Transverse colon (tissue), 4 donors: ENCODE measurements at regions not wholly inside any gene's neighbourhood (a gene's known extent, or its start where the extent isn't known, plus 50 kb on each side); places are given as distances from the start of the nearest gene placed in this dataset.

Source experiments
- DNase-seq: peaks from one replicate; pipeline ENCODE4 v3.0.0-alpha.2; 2019
- H3K27ac ChIP-seq, 4 donors: fragments of 200-600 bp; sonication (generic); 2 replicates each; pipeline ENCODE4 v1.5.1; 2016 to 2018; ENCODE audit warnings: inconsistent platforms in 4 of 4
- H3K27me3 ChIP-seq: fragments of 200-600 bp; sonication (generic); 2 replicates; pipeline ENCODE4 v1.5.1; 2017; ENCODE audit warnings: inconsistent platforms
- H3K36me3 ChIP-seq, 4 donors: fragments of 200-600 bp; sonication (generic); 2 replicates each; pipeline ENCODE4 v1.5.1; 2017 to 2019; ENCODE audit warnings: inconsistent platforms in 4 of 4
- H3K4me1 ChIP-seq, 4 donors: fragments of 200-600 bp; sonication (generic); 2 replicates each; pipeline ENCODE4 v1.5.1; 2017 to 2020; ENCODE audit warnings: inconsistent platforms in 4 of 4
- H3K4me3 ChIP-seq, 4 donors: fragments of 200-600 bp; sonication (generic); 1 replicate in 1 of 4; 2 replicates in 3 of 4; pipeline versions ENCODE4 v1.5.1 to v1.6.1; 2017 to 2019; ENCODE audit warnings: inconsistent platforms in 4 of 4
- H3K9me3 ChIP-seq, 2 donors: fragments of 200-600 bp; sonication (generic); 2 replicates each; pipeline ENCODE4 v1.5.1; 2017 to 2019; ENCODE audit warnings: inconsistent platforms in 2 of 2
- EP300 ChIP-seq: sonication (generic); formaldehyde crosslinking; IDR thresholded peaks from one replicate; pipeline ENCODE4 v1.6.1; 2017; ENCODE audit warnings: antibody characterized with exemption, low read depth
- POLR2A ChIP-seq: fragments of 450-650 bp; IDR thresholded peaks from one replicate; pipeline ENCODE4 v1.6.1; 2016; ENCODE audit warnings: antibody characterized with exemption, mild to moderate bottlenecking, moderate library complexity
- POLR2AphosphoS5 ChIP-seq, 3 donors: sonication (generic); formaldehyde crosslinking; IDR thresholded peaks; one replicate each; pipeline ENCODE4 v1.6.1; 2016; ENCODE audit warnings: antibody characterized with exemption in 3 of 3
- WGBS, 2 donors: methylation state at CpG; one replicate each; pipeline ENCODE4 v1.1.5; 2018; ENCODE audit warnings: low coverage in 1 of 2; 5-methylcytosine and 5-hydroxymethylcytosine counted together
- in situ Hi-C, 4 donors: fragments of 200-750 bp; cut with MboI; loops; one replicate each; pipeline versions ENCODE4 v1.15.0 to v1.15.1; 2017; ENCODE audit warnings: low sequenced_read_pairs in 3 of 4, low pct_ligation_motif_present in 1 of 4, low pct_unique_long_range_greater_than_20kb in 1 of 4
- intact Hi-C: fragments of 100-400 bp; cut with DNase I; formaldehyde crosslinking; loops from one replicate; pipeline ENCODE4 v1.15.1; 2023; ENCODE audit warnings: low total_unique reads
- TF ChIP-seq, protein P1 (sequence below), 5 experiments: fragments of 200-600 bp in 3 of 5; fragments of 450-650 bp in 2 of 5; sonication (generic) in 3 of 5; IDR thresholded peaks; 1 replicate in 2 of 5; 2 replicates in 3 of 5; pipeline ENCODE4 v1.5.1; 2016 to 2017; ENCODE audit warnings: antibody characterized with exemption in 5 of 5, inconsistent platforms in 3 of 5, mild to moderate bottlenecking in 2 of 5, moderate library complexity in 1 of 5

DNA sequence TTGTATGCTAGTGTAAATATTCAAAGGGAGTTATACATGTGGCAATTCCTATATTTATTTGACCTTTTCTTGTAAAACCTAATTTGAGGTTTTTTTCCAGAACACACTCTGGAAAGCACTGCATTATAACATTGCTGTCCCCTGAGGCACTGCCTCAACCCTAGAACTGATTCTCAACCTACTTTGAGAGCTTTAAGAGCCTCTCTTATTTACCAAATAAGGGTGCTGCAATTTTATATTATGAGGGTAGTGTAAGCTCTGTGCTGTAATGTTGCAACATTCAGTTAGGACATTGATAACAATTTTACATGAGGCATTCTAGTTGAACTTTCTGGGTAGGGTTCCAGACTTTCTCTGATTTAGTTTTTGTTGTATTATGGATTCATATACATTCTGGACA lies 302.2 kb upstream of the DEPDC1 start:
- no peaks in the 10 kb centered on the region for H3K27me3 ChIP-seq
- H3K27ac ChIP-seq = no peak overlapping the region
- DNase-seq = no peak
- TF ChIP-seq POLR2AphosphoS5 (IDR thresholded peaks at IDR 0.05) = no peak
- no peak for TF ChIP-seq POLR2A
- TF ChIP-seq, protein P1, sequence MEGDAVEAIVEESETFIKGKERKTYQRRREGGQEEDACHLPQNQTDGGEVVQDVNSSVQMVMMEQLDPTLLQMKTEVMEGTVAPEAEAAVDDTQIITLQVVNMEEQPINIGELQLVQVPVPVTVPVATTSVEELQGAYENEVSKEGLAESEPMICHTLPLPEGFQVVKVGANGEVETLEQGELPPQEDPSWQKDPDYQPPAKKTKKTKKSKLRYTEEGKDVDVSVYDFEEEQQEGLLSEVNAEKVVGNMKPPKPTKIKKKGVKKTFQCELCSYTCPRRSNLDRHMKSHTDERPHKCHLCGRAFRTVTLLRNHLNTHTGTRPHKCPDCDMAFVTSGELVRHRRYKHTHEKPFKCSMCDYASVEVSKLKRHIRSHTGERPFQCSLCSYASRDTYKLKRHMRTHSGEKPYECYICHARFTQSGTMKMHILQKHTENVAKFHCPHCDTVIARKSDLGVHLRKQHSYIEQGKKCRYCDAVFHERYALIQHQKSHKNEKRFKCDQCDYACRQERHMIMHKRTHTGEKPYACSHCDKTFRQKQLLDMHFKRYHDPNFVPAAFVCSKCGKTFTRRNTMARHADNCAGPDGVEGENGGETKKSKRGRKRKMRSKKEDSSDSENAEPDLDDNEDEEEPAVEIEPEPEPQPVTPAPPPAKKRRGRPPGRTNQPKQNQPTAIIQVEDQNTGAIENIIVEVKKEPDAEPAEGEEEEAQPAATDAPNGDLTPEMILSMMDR (IDR thresholded peaks at IDR 0.05) = no peak
- TF ChIP-seq EP300 = no peak
- no peaks in the 10 kb centered on the region for H3K9me3 ChIP-seq
- H3K36me3 ChIP-seq = no peaks in the 10 kb centered on the region
- H3K4me3 ChIP-seq = no peak overlapping the region
- intact Hi-C loops = no loop called here
- no peaks in the 10 kb centered on the region for H3K4me1 ChIP-seq
- in situ Hi-C loops = no loop called here

DNA sequence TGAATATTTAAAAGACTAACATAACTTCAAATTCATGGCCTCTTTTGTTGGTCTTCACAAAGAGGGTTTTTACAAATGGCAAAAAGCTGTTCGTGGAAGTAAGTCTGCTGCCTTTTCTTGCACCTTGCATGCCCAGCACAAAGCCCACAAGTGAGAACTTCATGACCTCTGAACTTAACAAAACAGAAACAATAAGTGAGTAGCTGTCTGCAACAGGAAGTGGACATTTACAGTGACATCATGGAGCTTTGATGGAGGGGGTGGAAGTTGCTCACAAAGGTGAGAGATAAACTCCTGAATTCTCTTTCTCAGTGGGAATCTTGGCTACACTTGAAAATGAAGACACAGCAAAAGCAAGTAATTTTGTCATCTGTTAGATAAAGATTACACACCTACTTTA lies 303.3 kb upstream of the DEPDC1 start:
- Histone ChIP-seq H3K27me3 (no peaks in the 10 kb centered on the region), H3K9me3 (no peaks in the 10 kb centered on the region), H3K36me3 (no peaks in the 10 kb centered on the region), H3K4me1 (no peaks in the 10 kb centered on the region), H3K27ac (no peak overlapping the region), H3K4me3 (no peak overlapping the region)
- WGBS, 2 donors = 48 to 54% methylated on average over 1 of the region's 1 CpG
- intact Hi-C loops (no loop called here), in situ Hi-C loops (no loop called here)
- no peak for TF ChIP-seq POLR2AphosphoS5 (IDR thresholded peaks at IDR 0.05)
- TF ChIP-seq, protein P1 (IDR thresholded peaks at IDR 0.05) = no peak
- TF ChIP-seq EP300 = no peak
- no peak for DNase-seq

DNA sequence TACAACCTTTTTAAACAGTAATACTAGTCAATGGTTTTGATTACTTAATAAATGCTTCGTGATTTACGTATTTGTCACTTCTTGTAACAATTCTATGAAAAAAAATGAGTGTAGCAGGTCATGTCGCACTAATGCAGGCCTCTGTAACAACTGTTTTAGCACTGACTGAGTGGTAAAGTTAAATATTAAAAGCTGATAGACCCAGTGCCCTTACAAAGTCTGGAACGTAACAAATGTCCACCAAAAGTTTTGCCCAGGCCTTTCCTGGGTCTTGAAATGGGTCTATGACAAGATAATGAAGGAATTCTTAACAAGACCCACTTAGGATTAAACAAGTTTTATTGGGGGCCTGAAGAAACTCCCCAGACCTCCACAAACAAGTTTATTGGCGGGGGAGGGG lies 304.6 kb upstream of the DEPDC1 start:
- no peak for TF ChIP-seq POLR2AphosphoS5 (IDR thresholded peaks at IDR 0.05)
- TF ChIP-seq, protein P1 (IDR thresholded peaks at IDR 0.05) = no peak
- no peak for TF ChIP-seq POLR2A
- no peak for TF ChIP-seq EP300
- Histone ChIP-seq H3K4me3 (no peak overlapping the region), H3K27me3 (no peaks in the 10 kb centered on the region), H3K9me3 (no peaks in the 10 kb centered on the region), H3K36me3 (no peaks in the 10 kb centered on the region), H3K4me1 (no peaks in the 10 kb centered on the region), H3K27ac (no peak overlapping the region)
- in situ Hi-C loops (no loop called here), intact Hi-C loops (no loop called here)
- no peak for DNase-seq
- 57% methylated on average over 3 to 5 of the region's 5 CpGs for WGBS, 2 donors

DNA sequence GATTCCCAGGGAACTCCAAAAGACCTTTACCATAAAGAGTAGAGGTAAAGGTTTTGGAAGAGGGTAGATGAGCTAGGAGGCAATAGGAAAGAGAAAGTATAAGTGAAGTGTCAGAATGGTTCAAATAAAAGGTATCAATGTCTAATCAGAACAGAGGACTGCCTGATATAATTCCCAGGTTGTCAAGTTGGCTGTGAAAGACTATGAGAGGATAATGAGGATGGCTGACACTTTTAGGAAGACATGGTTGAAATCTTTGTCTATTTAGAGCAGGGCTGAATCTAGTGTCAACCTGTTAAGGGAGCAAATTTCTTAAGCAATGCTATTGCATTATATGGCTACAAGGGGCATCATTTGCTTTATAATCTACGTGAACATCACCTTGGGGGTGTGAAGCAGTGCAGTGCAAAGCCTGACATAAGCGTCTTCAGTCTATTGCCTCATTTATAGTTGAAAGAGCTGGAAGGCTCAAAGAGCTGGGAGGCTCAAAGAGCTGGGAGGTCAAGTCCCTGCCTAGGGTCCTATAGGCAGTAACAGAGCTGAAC lies 308.3 kb upstream of the DEPDC1 start:
- Histone ChIP-seq H3K36me3 (no peaks in the 10 kb centered on the region), H3K27me3 (no peaks in the 10 kb centered on the region), H3K4me3 (no peak overlapping the region), H3K9me3 (no peaks in the 10 kb centered on the region), H3K4me1 (no peaks in the 10 kb centered on the region), H3K27ac (no peak overlapping the region)
- DNase-seq = no peak
- in situ Hi-C loops (no loop called here), intact Hi-C loops (no loop called here)
- no peak for TF ChIP-seq POLR2AphosphoS5 (IDR thresholded peaks at IDR 0.05)
- TF ChIP-seq, protein P1 (IDR thresholded peaks at IDR 0.05) = no peak
- no peak for TF ChIP-seq POLR2A
- no peak for TF ChIP-seq EP300
- 73% methylated on average over 2 of the region's 2 CpGs; no CpG with 5 or more reads in 1 of the 2 donors for WGBS, 2 donors
